ENCODE measurements at regions not wholly inside any gene's neighbourhood (a gene's known extent, or its start where the extent isn't known, plus 50 kb on each side); places are given as distances from the start of the nearest gene placed in this dataset.

DNA sequence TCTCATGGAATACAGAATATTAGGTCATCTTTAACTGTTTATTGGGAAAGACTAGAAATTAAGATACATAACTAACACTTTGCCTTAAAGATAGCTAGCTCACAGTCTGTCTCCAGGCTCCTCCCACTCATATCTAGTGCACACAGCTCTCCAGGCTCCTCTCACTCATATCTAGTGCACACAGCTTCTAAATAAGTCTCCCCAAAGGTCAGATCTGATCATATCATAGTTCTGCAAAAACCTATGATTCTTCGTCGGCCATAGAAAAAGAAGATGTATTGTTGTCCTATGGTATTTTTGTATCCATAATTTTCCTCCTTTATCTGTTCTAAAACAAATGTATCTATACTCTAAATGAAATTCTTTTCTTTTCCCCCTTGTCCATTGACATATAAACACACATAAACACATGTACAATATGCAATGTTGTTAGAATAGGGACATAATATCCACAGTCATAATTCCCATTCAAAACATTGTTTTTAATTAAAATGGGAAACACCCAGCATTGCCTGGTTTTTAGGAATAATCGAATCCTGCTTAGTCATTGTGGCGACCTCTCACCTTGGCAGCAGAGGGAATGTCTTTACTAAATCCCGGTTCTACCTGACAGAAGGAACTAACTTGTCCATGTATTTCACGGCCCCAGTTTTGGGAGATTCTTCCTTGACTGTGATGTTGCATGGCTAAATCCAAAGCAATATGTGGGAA is 1282.0 kb downstream of the PCDH7 start:
- peak overlapping the region; percentile 55 for H3K27ac Mint-ChIP-seq (ENCODE audit: unreplicated experiment)
- peaks cover 12% of the 10 kb centered on the region for H3K4me1 Mint-ChIP-seq (ENCODE audit: low read depth, unreplicated experiment)
- ChIA-PET POLR2A (no interaction called here), CTCF (no interaction called here)
- intact Hi-C loops (cut with micrococcal nuclease; ENCODE audit: unreplicated experiment) = loop anchor here (1.0 kb wide), 1 partner anchor 18 kb away; no protein-coding TSS in a partner anchor
- no peak overlapping the region for H3K4me3 Mint-ChIP-seq (ENCODE audit: unreplicated experiment)
- no peaks in the 10 kb centered on the region for H3K36me3 Mint-ChIP-seq (ENCODE audit: insufficient read depth, unreplicated experiment)
- H3K4me1 ChIP-seq = peaks cover 13% of the 10 kb centered on the region
- no peaks in the 10 kb centered on the region for H3K27me3 Mint-ChIP-seq (ENCODE audit: insufficient read depth, unreplicated experiment)
- H3K9me3 Mint-ChIP-seq (ENCODE audit: unreplicated experiment) = peaks cover 10% of the 10 kb centered on the region
- DNase-seq = no peak
- H3K27me3 ChIP-seq (replicated peaks; ENCODE audit: control insufficient read depth, insufficient read depth, low read length) = no peaks in the 10 kb centered on the region
- H3K9me3 ChIP-seq = no peaks in the 10 kb centered on the region
- BruUV-seq (replicated peaks) = no TSS peak
- TF ChIP-seq, protein P1, sequence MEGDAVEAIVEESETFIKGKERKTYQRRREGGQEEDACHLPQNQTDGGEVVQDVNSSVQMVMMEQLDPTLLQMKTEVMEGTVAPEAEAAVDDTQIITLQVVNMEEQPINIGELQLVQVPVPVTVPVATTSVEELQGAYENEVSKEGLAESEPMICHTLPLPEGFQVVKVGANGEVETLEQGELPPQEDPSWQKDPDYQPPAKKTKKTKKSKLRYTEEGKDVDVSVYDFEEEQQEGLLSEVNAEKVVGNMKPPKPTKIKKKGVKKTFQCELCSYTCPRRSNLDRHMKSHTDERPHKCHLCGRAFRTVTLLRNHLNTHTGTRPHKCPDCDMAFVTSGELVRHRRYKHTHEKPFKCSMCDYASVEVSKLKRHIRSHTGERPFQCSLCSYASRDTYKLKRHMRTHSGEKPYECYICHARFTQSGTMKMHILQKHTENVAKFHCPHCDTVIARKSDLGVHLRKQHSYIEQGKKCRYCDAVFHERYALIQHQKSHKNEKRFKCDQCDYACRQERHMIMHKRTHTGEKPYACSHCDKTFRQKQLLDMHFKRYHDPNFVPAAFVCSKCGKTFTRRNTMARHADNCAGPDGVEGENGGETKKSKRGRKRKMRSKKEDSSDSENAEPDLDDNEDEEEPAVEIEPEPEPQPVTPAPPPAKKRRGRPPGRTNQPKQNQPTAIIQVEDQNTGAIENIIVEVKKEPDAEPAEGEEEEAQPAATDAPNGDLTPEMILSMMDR (IDR thresholded peaks at IDR 0.05; ENCODE audit: insufficient read depth in 1 of 2, low read depth in 1 of 2, low read length in 1 of 2, severe bottlenecking in 1 of 2, unreplicated experiment in 1 of 2) = no peak
- H3K4me3 ChIP-seq (ENCODE audit: low read depth, low read length) = no peak overlapping the region
- no peaks in the 10 kb centered on the region for H3K36me3 ChIP-seq (ENCODE audit: control insufficient read depth, insufficient read depth, low read length)

DNA sequence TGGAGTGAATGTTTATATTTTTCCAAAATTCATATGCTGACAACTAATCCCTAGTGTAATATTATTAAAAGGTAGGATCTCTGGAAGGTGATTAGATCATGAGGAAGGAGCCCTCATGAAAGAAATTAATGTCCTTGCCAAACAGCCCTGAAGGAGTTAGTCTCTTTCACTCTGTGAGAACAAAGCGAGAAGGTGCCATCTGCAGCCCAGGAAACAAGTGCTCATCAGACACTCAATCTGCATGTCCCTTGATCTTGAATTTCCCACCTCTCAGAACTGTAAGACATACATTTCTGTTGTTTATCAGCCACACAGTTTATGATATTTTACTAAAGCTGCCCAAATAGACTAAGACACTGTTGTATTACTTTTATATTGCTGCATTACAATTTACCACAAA is 1283.4 kb downstream of the PCDH7 start:
- DNase-seq = no peak
- TF ChIP-seq, protein P1 (IDR thresholded peaks at IDR 0.05; ENCODE audit: insufficient read depth in 1 of 2, low read depth in 1 of 2, low read length in 1 of 2, severe bottlenecking in 1 of 2, unreplicated experiment in 1 of 2) = no peak
- POLR2A ChIA-PET = no interaction called here
- Mint-ChIP-seq H3K27me3 (ENCODE audit: insufficient read depth, unreplicated experiment) (no peaks in the 10 kb centered on the region), H3K27ac (ENCODE audit: unreplicated experiment) (no peak overlapping the region), H3K36me3 (ENCODE audit: insufficient read depth, unreplicated experiment) (no peaks in the 10 kb centered on the region), H3K4me1 (ENCODE audit: low read depth, unreplicated experiment) (peaks cover 12% of the 10 kb centered on the region), H3K4me3 (ENCODE audit: unreplicated experiment) (no peak overlapping the region), H3K9me3 (ENCODE audit: unreplicated experiment) (peaks cover 10% of the 10 kb centered on the region)
- intact Hi-C loops (cut with micrococcal nuclease; ENCODE audit: unreplicated experiment) = no loop called here
- BruUV-seq (replicated peaks) = no TSS peak
- Histone ChIP-seq H3K4me1 (peaks cover 13% of the 10 kb centered on the region), H3K4me3 (ENCODE audit: low read depth, low read length) (no peak overlapping the region), H3K27me3 (replicated peaks; ENCODE audit: control insufficient read depth, insufficient read depth, low read length) (no peaks in the 10 kb centered on the region), H3K36me3 (ENCODE audit: control insufficient read depth, insufficient read depth, low read length) (no peaks in the 10 kb centered on the region), H3K9me3 (no peaks in the 10 kb centered on the region)
- CTCF ChIA-PET = no interaction called here

DNA sequence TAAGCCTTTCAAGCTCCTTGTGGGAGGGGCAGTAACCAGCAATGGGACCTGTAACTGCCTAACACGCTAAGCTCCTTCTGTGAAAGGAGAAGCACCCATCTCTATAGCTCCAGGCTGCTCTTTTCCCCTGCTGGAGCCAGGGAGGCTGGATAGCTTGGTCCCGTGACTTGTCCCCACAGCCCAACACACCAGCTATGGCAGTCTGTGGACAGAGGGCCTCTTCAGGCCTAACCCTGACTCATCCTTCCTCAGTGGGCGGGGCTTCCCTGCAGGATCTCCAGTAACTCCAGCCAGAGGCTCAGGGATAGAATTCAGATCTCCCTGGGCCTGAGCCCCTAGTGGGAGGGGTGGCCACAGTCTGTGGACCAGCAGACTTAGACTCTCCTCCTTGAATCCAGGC is 1290.1 kb downstream of the PCDH7 start:
- Histone ChIP-seq H3K27me3 (replicated peaks; ENCODE audit: control insufficient read depth, insufficient read depth, low read length) (no peaks in the 10 kb centered on the region), H3K9me3 (no peaks in the 10 kb centered on the region), H3K4me1 (no peaks in the 10 kb centered on the region), H3K36me3 (ENCODE audit: control insufficient read depth, insufficient read depth, low read length) (no peaks in the 10 kb centered on the region), H3K4me3 (ENCODE audit: low read depth, low read length) (no peak overlapping the region)
- Mint-ChIP-seq H3K4me1 (ENCODE audit: low read depth, unreplicated experiment) (peaks cover 6% of the 10 kb centered on the region), H3K27me3 (ENCODE audit: insufficient read depth, unreplicated experiment) (no peaks in the 10 kb centered on the region), H3K36me3 (ENCODE audit: insufficient read depth, unreplicated experiment) (no peaks in the 10 kb centered on the region), H3K9me3 (ENCODE audit: unreplicated experiment) (peaks cover 25% of the 10 kb centered on the region), H3K27ac (ENCODE audit: unreplicated experiment) (no peak overlapping the region), H3K4me3 (ENCODE audit: unreplicated experiment) (no peak overlapping the region)
- intact Hi-C loops (cut with micrococcal nuclease; ENCODE audit: unreplicated experiment) = no loop called here
- POLR2A ChIA-PET = no interaction called here
- no TSS peak for BruUV-seq (replicated peaks)
- no peak for DNase-seq
- CTCF ChIA-PET = no interaction called here
- TF ChIP-seq, protein P1 (IDR thresholded peaks at IDR 0.05; ENCODE audit: insufficient read depth in 1 of 2, low read depth in 1 of 2, low read length in 1 of 2, severe bottlenecking in 1 of 2, unreplicated experiment in 1 of 2) = no peak

Data from Caco-2 (cell line).